GM18502 (cell line): ENCODE measurements at regions not wholly inside any gene's neighbourhood (a gene's known extent, or its start where the extent isn't known, plus 50 kb on each side); places are given as distances from the start of the nearest gene placed in this dataset.
"Not testable (repeated sequence)": the region's sequence is repeated elsewhere in the genome, so short reads cannot be mapped to it uniquely, and the experiment has no call there.

Experiments
- ATAC-seq: cut with Tn5 transposase; IDR thresholded peaks from one replicate; pipeline ENCODE4 v1.9.1; 2021; ENCODE audit warnings: mild to moderate bottlenecking; ENCODE audit not compliant: unreplicated experiment, poor library complexity

- no peak for ATAC-seq
Observed at GRCh38 chr5:96321345-96321744, 111.7 kb downstream of the PCSK1 start.

GRCh38 chr5:96320797-96321196 is 112.3 kb downstream of the PCSK1 start:
- ATAC-seq = no peak

GRCh38 chr5:96319981-96320739 is 112.9 kb downstream of the PCSK1 start:
- not testable (repeated sequence) for ATAC-seq

GRCh38 chr5:96318569-96319110 is 114.4 kb downstream of the PCSK1 start:
- ATAC-seq = no peak

GRCh38 chr5:96317945-96318344 is 115.1 kb downstream of the PCSK1 start:
- ATAC-seq = no peak

- no peak for ATAC-seq
Observed at GRCh38 chr5:96316487-96316886, 116.6 kb downstream of the PCSK1 start.

- ATAC-seq = peak; percentile 10
Observed at GRCh38 chr5:96316017-96316416, 117.0 kb downstream of the PCSK1 start.

GRCh38 chr5:96315431-96315830 is 117.6 kb downstream of the PCSK1 start:
- peak; percentile 69 for ATAC-seq

- no peak for ATAC-seq
Observed at GRCh38 chr5:96312383-96312782, 120.7 kb downstream of the PCSK1 start.

- ATAC-seq = not testable (repeated sequence)
Observed at GRCh38 chr5:96307047-96307446, 126.0 kb downstream of the PCSK1 start.

- ATAC-seq = no peak
Observed at GRCh38 chr5:96302174-96302738, 130.8 kb downstream of the PCSK1 start.

- no peak for ATAC-seq
Observed at GRCh38 chr5:96300976-96301375, 132.1 kb downstream of the PCSK1 start.

GRCh38 chr5:96297867-96298266 is 135.2 kb downstream of the PCSK1 start:
- ATAC-seq = no peak

GRCh38 chr5:96297290-96297689 is 135.8 kb downstream of the PCSK1 start:
- ATAC-seq = no peak

GRCh38 chr5:96294884-96295202 is 138.2 kb downstream of the PCSK1 start:
- no peak for ATAC-seq

GRCh38 chr5:96293966-96294883 is 138.8 kb downstream of the PCSK1 start:
- no peak for ATAC-seq

GRCh38 chr5:96292582-96293247 is 140.3 kb downstream of the PCSK1 start:
- no peak for ATAC-seq

GRCh38 chr5:96289287-96289686 is 143.8 kb downstream of the PCSK1 start:
- ATAC-seq = not testable (repeated sequence)

- no peak for ATAC-seq
Observed at GRCh38 chr5:96288845-96289185, 144.2 kb downstream of the PCSK1 start.

- no peak for ATAC-seq
Observed at GRCh38 chr5:96288166-96288844, 144.7 kb downstream of the PCSK1 start.
